Activated T-cell treated with anti-CD3 and anti-CD28 coated beads, Interleukin-2, amount 50 U/mL, for 4 hours (primary cell): ENCODE measurements at regions not wholly inside any gene's neighbourhood (a gene's known extent, or its start where the extent isn't known, plus 50 kb on each side); places are given as distances from the start of the nearest gene placed in this dataset.

Experiments used
- ATAC-seq, 2 donors: fragments of 200-7000 bp; cut with Tn5 transposase; one replicate each; pipeline ENCODE4 v1.10.0; 2021
- DNase-seq: peaks from one replicate; pipeline ENCODE4 v3.0.0-alpha.2; 2020
- H3K27me3 Mint-ChIP-seq: one replicate; pipeline ENCODE4 v1.8.0; 2021; ENCODE audit warnings: low read depth, mixed read lengths
- H3K36me3 Mint-ChIP-seq: one replicate; pipeline ENCODE4 v1.8.0; 2022; ENCODE audit warnings: mixed read lengths; ENCODE audit not compliant: insufficient read depth
- H3K4me1 Mint-ChIP-seq: one replicate; pipeline ENCODE4 v1.8.0; 2021; ENCODE audit warnings: low read depth, mixed read lengths
- H3K4me3 Mint-ChIP-seq: one replicate; pipeline ENCODE4 v1.8.0; 2021; ENCODE audit warnings: mild to moderate bottlenecking, moderate library complexity, mixed read lengths
- H3K9me3 Mint-ChIP-seq: one replicate; pipeline ENCODE4 v1.8.0; 2021; ENCODE audit warnings: mixed read lengths

DNA sequence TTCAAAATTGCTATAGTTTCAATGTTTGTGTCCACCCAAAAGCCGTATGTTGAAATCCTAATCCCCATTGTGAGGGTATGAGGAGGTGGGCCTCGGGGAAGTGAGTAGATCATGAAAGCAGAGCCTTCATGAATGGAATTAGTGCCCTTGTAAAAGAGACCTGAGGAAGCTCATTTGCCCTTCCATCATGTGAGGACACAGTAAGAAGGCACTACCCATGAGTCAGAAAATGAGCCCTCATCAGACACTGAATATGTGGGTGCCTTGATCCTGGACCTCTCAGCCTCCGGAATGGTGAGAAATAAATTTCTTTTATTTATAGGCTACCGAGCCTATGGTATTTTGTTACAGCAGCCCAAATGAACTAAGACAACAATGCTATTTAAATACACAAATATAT, 57.7 kb upstream of the EFHC2 start:
- DNase-seq = no peak
- ATAC-seq = no peak
- Mint-ChIP-seq H3K36me3 (no peaks in the 10 kb centered on the region), H3K9me3 (no peaks in the 10 kb centered on the region), H3K4me3 (no peak overlapping the region), H3K27me3 (peaks cover 1% of the 10 kb centered on the region), H3K4me1 (peaks cover 2% of the 10 kb centered on the region)

DNA sequence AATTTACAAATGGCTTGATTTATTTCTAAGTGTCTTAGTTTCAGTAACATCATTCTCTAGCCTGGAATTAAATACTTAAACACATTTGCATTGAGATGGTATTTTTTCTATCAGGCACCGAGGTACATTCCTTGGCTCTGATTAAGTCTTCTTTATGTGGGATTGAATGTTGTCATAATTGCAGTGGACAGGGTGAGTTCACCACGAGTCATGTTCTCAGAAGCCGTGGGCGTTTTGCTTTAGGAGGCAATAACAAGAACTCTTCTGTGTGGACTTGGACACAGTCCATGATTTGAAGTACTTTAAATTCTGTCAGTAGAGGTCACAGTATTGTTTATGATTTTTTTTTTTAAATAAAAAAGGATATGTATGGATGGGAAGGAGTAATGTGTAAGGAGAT, 57.1 kb upstream of the EFHC2 start:
- Mint-ChIP-seq H3K27me3 (peaks cover 1% of the 10 kb centered on the region), H3K36me3 (no peaks in the 10 kb centered on the region), H3K9me3 (no peaks in the 10 kb centered on the region), H3K4me3 (no peak overlapping the region), H3K4me1 (peaks cover 2% of the 10 kb centered on the region)
- DNase-seq (no peak), ATAC-seq (peak; percentile 27 to 54)

DNA sequence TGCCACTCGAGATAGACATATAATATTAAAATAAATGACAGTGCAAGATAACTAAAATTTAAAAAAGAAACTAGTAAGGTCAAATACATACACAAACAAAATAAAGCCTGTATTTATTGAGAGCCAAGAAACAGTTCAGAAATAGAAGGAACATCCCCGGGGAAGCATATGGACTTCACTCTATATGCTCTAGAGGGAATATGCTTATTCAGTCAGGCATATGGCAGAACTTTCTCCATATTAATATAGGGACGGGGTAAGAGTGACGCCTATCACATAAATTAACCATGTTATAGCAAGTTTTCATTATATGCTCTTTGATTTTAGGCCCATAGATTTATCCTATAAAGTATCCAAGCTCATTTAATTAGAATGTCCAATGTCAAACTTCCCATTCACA, 56.7 kb upstream of the EFHC2 start:
- H3K36me3 Mint-ChIP-seq = no peaks in the 10 kb centered on the region
- no peaks in the 10 kb centered on the region for H3K9me3 Mint-ChIP-seq
- peaks cover 2% of the 10 kb centered on the region for H3K4me1 Mint-ChIP-seq
- H3K4me3 Mint-ChIP-seq = no peak overlapping the region
- DNase-seq = no peak
- peaks cover 1% of the 10 kb centered on the region for H3K27me3 Mint-ChIP-seq
- ATAC-seq = no peak
